GM12873 (cell line): ENCODE measurements at regions not wholly inside any gene's neighbourhood (a gene's known extent, or its start where the extent isn't known, plus 50 kb on each side); places are given as distances from the start of the nearest gene placed in this dataset.

Experiments used
- TF ChIP-seq, protein P1 (sequence below): IDR thresholded peaks from 2 replicates; pipeline ENCODE4 v1.5.1; 2012; ENCODE audit warnings: low read depth, mild to moderate bottlenecking, moderate library complexity, low read length, control low read depth; ENCODE audit not compliant: insufficient read depth; ENCODE audit errors: missing control alignments

DNA sequence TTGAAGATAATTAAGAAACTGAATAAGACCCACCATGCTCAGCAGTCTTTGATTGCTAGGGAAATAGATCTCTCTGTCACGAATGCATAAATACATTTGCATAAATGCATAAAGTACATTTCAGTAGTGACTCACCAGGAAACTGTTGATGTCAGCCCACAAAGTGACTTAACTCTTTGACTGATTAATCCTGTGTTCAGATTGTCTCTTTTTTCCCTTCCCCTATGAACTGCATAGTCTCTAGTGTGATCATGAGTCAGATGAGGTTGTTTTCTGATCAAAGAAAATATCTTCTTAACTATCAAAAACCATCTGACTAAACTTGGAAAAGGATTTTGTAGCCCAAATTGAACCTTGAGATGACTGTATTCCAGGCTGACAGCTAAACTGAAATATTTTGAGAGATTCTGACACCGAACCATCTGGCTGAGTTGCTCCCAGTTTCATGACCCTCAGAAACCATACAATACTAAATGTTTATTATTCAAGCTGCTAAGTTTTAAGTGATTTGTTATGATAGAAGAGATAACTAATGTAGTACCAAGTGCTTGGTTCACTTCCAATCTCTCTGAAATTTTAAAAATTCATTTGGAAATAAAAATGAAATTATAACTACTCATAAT, 1381.5 kb upstream of the AGA start:
- TF ChIP-seq, protein P1, sequence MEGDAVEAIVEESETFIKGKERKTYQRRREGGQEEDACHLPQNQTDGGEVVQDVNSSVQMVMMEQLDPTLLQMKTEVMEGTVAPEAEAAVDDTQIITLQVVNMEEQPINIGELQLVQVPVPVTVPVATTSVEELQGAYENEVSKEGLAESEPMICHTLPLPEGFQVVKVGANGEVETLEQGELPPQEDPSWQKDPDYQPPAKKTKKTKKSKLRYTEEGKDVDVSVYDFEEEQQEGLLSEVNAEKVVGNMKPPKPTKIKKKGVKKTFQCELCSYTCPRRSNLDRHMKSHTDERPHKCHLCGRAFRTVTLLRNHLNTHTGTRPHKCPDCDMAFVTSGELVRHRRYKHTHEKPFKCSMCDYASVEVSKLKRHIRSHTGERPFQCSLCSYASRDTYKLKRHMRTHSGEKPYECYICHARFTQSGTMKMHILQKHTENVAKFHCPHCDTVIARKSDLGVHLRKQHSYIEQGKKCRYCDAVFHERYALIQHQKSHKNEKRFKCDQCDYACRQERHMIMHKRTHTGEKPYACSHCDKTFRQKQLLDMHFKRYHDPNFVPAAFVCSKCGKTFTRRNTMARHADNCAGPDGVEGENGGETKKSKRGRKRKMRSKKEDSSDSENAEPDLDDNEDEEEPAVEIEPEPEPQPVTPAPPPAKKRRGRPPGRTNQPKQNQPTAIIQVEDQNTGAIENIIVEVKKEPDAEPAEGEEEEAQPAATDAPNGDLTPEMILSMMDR, result no peak

DNA sequence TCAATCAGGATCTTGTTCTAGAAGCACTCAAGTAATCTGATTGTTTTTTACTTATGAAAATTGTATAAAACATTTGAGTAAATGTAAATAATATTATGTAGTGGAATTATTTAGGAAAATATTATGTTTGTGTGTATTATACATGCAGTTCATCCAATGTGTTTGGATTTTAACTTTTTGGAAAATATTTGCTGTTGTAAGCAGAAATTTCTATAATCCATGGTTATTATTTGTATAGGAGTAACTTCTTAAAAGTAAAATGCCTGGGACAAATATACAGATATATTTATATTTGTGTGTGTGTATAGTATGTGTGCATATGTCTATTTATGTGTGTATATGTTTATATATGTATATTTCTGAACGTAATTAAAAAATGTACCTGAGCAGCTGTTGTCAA, 1394.6 kb upstream of the AGA start:
- TF ChIP-seq, protein P1, result no peak

DNA sequence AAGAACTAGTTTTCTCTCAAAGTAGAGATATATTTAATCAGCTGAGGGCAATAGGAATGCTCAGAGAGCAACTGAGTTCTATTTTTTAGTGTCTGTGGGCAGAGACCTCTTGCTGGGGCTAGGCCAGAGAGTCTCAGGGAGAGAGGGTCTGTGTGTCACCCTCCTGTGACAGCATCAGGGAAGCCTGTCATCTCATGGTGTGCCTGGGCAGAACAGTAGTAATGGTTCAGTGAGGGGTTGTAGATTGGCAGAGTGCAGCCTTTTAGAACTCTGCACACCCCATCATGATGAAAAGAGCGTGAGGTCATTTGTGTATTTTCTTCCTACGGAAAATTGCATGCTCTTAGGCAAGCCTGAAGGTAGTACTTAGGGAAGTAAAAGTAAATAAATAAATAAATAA, 1396.5 kb upstream of the AGA start:
- TF ChIP-seq, protein P1, result no peak

DNA sequence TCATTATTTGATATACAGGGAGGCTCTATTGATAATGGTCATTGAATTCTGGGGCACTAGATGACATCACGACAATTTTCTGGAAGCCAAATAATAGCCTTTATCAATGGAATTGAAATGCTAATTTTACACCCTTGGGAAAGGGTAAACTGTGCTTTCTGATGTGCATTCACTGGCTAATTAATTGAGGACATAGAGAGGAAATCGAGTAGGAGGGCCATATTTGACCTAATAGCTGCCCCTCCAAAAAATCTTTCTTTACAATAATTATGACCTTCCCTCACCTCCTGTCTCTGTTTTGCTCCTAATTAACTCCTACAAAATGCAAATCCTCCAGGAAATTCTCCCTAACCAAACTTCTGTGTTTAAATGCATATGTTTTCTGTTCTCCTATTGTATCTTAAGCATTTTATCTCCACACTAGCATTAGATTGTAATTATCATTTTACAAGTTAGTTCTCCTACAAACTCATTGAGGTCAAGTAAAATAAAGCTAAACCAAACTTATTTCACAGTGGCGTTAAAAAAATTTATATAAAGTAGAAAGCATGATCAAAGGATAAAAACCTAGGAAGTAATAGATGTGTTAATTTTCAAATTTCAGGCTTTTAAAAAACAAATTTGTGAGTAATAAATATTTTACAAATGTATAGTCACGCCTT, 1414.0 kb upstream of the AGA start:
- TF ChIP-seq, protein P1, result no peak

DNA sequence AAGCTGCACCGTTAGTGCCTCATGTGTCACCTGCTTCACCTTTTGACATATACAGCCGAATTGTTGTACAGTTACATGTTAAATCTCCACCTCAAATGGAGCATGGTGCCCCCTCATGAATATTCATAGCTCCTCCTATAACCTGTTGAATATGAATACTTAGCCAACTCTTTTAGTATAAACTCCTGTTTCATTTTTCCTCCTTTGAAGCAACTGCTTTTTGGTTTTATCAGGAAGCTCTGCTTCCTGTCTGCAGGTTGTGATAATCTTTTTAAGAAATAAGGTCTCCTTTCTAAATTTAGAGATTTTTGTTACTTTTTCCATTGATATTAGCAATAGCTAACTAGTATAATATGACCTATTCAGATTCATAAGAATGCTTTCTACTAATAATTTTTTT, 1429.2 kb upstream of the AGA start:
- TF ChIP-seq, protein P1, result no peak

DNA sequence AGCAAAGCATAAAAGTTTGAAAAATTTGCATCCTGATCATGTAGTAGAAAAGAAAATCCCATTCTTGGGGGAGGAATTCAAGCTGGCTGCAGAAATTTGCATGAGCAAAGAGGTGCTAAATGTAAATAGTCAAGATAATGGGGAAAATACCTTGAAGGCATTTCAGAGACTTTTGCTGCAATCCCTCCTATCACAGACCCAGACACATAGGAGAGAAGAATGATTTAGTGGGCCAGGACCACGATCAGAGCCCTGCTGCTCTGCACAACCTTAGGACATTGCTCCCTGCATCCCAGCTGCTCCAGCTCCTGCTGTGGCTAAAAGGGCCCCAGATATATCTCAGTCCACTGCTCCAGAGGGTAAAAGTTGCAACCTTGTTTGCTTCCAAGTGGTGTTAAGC, 1439.7 kb upstream of the AGA start:
- TF ChIP-seq, protein P1, result no peak

DNA sequence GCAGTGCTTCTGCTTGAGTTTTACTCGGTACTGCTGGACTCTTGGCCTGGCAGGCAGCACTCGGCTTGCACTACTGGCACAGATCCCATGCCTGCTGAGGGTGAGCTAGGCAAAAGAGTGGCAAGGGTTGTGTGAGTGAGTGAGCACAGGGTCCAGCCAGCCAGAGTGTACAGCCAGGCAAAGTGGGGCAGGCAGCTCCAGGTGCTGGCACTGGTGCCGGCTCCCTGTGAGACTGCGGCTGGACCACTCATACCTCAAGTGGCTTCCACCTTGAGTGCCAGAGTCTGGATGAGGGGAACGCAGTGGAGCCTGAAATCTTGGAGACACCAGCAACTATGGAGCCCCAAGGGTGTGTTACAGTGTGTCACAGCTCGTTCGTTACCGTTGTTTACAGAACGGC, 1451.9 kb upstream of the AGA start:
- TF ChIP-seq, protein P1, result no peak
